ENCODE measurements at regions not wholly inside any gene's neighbourhood (a gene's known extent, or its start where the extent isn't known, plus 50 kb on each side); places are given as distances from the start of the nearest gene placed in this dataset.

- TF ChIP-seq CTCF (IDR thresholded peaks at IDR 0.05; ENCODE audit: poor library complexity, severe bottlenecking), result no peak
- no peak overlapping the region for H3K4me3 ChIP-seq (ENCODE audit: severe bottlenecking)
- no peak overlapping the region for H3K27ac ChIP-seq (ENCODE audit: poor library complexity, severe bottlenecking)
- no peak for ATAC-seq (ENCODE audit: low read depth)
- no peaks in the 10 kb centered on the region for H3K36me3 ChIP-seq (ENCODE audit: low read depth)
- no peaks in the 10 kb centered on the region for H3K4me1 ChIP-seq (ENCODE audit: insufficient read depth, poor library complexity, severe bottlenecking)
- DNase-seq (ENCODE audit: low spot score), result no peak
- H3K9me3 ChIP-seq (ENCODE audit: severe bottlenecking), result no peaks in the 10 kb centered on the region
- no peaks in the 10 kb centered on the region for H3K27me3 ChIP-seq (ENCODE audit: insufficient read depth, poor library complexity, severe bottlenecking)
These were observed 83.1 kb upstream of the USP47 start for GRCh38 chr11:11758603-11759196.

GRCh38 chr11:11757909-11758308, 83.9 kb upstream of the USP47 start:
- no peak overlapping the region for H3K4me3 ChIP-seq (ENCODE audit: severe bottlenecking)
- no peak for DNase-seq (ENCODE audit: low spot score)

GRCh38 chr11:11756718-11757117, 85.1 kb upstream of the USP47 start:
- DNase-seq (ENCODE audit: low spot score) (no peak), ATAC-seq (ENCODE audit: low read depth) (no peak)
- H3K9me3 ChIP-seq (ENCODE audit: severe bottlenecking), result no peaks in the 10 kb centered on the region
- H3K27me3 ChIP-seq (ENCODE audit: insufficient read depth, poor library complexity, severe bottlenecking), result no peaks in the 10 kb centered on the region
- H3K36me3 ChIP-seq (ENCODE audit: low read depth), result no peaks in the 10 kb centered on the region
- no peak overlapping the region for H3K4me3 ChIP-seq (ENCODE audit: severe bottlenecking)
- no peak overlapping the region for H3K27ac ChIP-seq (ENCODE audit: poor library complexity, severe bottlenecking)
- H3K4me1 ChIP-seq (ENCODE audit: insufficient read depth, poor library complexity, severe bottlenecking), result no peaks in the 10 kb centered on the region
- no peak for TF ChIP-seq CTCF (IDR thresholded peaks at IDR 0.05; ENCODE audit: poor library complexity, severe bottlenecking)

More at GRCh38 chr11:11757909-11758308, 83.9 kb upstream of the USP47 start:
- no peak overlapping the region for H3K27ac ChIP-seq (ENCODE audit: poor library complexity, severe bottlenecking)
- no peaks in the 10 kb centered on the region for H3K4me1 ChIP-seq (ENCODE audit: insufficient read depth, poor library complexity, severe bottlenecking)
- TF ChIP-seq CTCF (IDR thresholded peaks at IDR 0.05; ENCODE audit: poor library complexity, severe bottlenecking), result no peak
- no peaks in the 10 kb centered on the region for H3K27me3 ChIP-seq (ENCODE audit: insufficient read depth, poor library complexity, severe bottlenecking)
- H3K36me3 ChIP-seq (ENCODE audit: low read depth), result no peaks in the 10 kb centered on the region
- H3K9me3 ChIP-seq (ENCODE audit: severe bottlenecking), result no peaks in the 10 kb centered on the region
- ATAC-seq (ENCODE audit: low read depth), result no peak

GRCh38 chr11:11755871-11756270, 85.9 kb upstream of the USP47 start:
- Histone ChIP-seq H3K4me1 (ENCODE audit: insufficient read depth, poor library complexity, severe bottlenecking) (no peaks in the 10 kb centered on the region), H3K9me3 (ENCODE audit: severe bottlenecking) (no peaks in the 10 kb centered on the region), H3K27me3 (ENCODE audit: insufficient read depth, poor library complexity, severe bottlenecking) (no peaks in the 10 kb centered on the region), H3K36me3 (ENCODE audit: low read depth) (no peaks in the 10 kb centered on the region), H3K4me3 (ENCODE audit: severe bottlenecking) (no peak overlapping the region), H3K27ac (ENCODE audit: poor library complexity, severe bottlenecking) (no peak overlapping the region)
- TF ChIP-seq CTCF (IDR thresholded peaks at IDR 0.05; ENCODE audit: poor library complexity, severe bottlenecking), result no peak
- no peak for DNase-seq (ENCODE audit: low spot score)
- ATAC-seq (ENCODE audit: low read depth), result no peak

GRCh38 chr11:11752679-11753078, 89.1 kb upstream of the USP47 start:
- Histone ChIP-seq H3K27me3 (ENCODE audit: insufficient read depth, poor library complexity, severe bottlenecking) (no peaks in the 10 kb centered on the region), H3K4me3 (ENCODE audit: severe bottlenecking) (no peak overlapping the region), H3K27ac (ENCODE audit: poor library complexity, severe bottlenecking) (no peak overlapping the region), H3K9me3 (ENCODE audit: severe bottlenecking) (no peaks in the 10 kb centered on the region), H3K4me1 (ENCODE audit: insufficient read depth, poor library complexity, severe bottlenecking) (peaks cover 10% of the 10 kb centered on the region), H3K36me3 (ENCODE audit: low read depth) (no peaks in the 10 kb centered on the region)
- TF ChIP-seq CTCF (IDR thresholded peaks at IDR 0.05; ENCODE audit: poor library complexity, severe bottlenecking), result no peak
- ATAC-seq (ENCODE audit: low read depth), result no peak
- DNase-seq (ENCODE audit: low spot score), result no peak

Measured in RWPE2 (cell line).